AG04450 (cell line): ENCODE measurements at regions not wholly inside any gene's neighbourhood (a gene's known extent, or its start where the extent isn't known, plus 50 kb on each side); places are given as distances from the start of the nearest gene placed in this dataset.
"Not testable (repeated sequence)": the region's sequence is repeated elsewhere in the genome, so short reads cannot be mapped to it uniquely, and the experiment has no call there.

ENCODE experiments used
- CTCF ChIA-PET: fragments of 300-600, 350-600 bp; formaldehyde crosslinking; extraction: SDS; loops from one replicate; lab custom pipeline; 2022; ENCODE audit warnings: antibody characterized with exemption, inconsistent platforms; lab: Charles Lee
- POLR2A ChIA-PET: fragments of 350-600 bp; formaldehyde crosslinking; extraction: SDS; loops from one replicate; lab custom pipeline; 2021; ENCODE audit warnings: antibody characterized with exemption, inconsistent platforms; lab: Yijun Ruan, JAX
- DNase-seq: peaks from one replicate; pipeline ENCODE4 v3.0.0-alpha.2; 2011; ENCODE audit warnings: low read depth, low spot score
- H3K27ac ChIP-seq: one replicate; pipeline ENCODE4 v1.5.1; 2012; ENCODE audit warnings: low read depth, low read length, control low read depth
- H3K27me3 ChIP-seq: one replicate; pipeline ENCODE4 v1.6.0; 2012; ENCODE audit warnings: low read length; ENCODE audit not compliant: control insufficient read depth, insufficient read depth
- H3K4me3 ChIP-seq: 2 replicates; pipeline ENCODE4 v1.5.1; 2011; ENCODE audit warnings: mild to moderate bottlenecking, low read depth, low read length, control low read depth
- H3K9me3 ChIP-seq: 2 replicates; pipeline ENCODE4 v1.5.1; 2012; ENCODE audit warnings: low read length; ENCODE audit not compliant: control insufficient read depth, insufficient read depth
- CTCF ChIP-seq: IDR thresholded peaks from 2 replicates; pipeline ENCODE4 v1.5.1; 2011; ENCODE audit warnings: low read depth, low read length, control low read depth, inconsistent platforms

GRCh38 chrX:129361576-129361975 lies 161.7 kb downstream of the SMARCA1 start:
- no peak for DNase-seq
- Histone ChIP-seq H3K4me3 (no peak overlapping the region), H3K27me3 (no peaks in the 10 kb centered on the region), H3K27ac (no peak overlapping the region), H3K9me3 (no peaks in the 10 kb centered on the region)
- no peak for TF ChIP-seq CTCF
- ChIA-PET CTCF (interaction anchor here (1.2 kb wide), 1 partner anchor 43 kb away, joined by 3 read pairs; no protein-coding TSS in a partner anchor), POLR2A (no interaction called here)

GRCh38 chrX:129360175-129360574 lies 163.1 kb downstream of the SMARCA1 start:
- Histone ChIP-seq H3K9me3 (no peaks in the 10 kb centered on the region), H3K4me3 (no peak overlapping the region), H3K27me3 (no peaks in the 10 kb centered on the region), H3K27ac (no peak overlapping the region)
- DNase-seq, result no peak
- CTCF ChIA-PET, result interaction anchor here (1.0 kb wide), 1 partner anchor 41 kb away, joined by 4 read pairs; no protein-coding TSS in a partner anchor
- POLR2A ChIA-PET, result no interaction called here
- TF ChIP-seq CTCF, result peak; percentile 49

GRCh38 chrX:129359269-129359668 lies 164.0 kb downstream of the SMARCA1 start:
- ChIA-PET CTCF (no interaction called here), POLR2A (no interaction called here)
- DNase-seq, result no peak
- no peak overlapping the region for H3K27ac ChIP-seq
- H3K27me3 ChIP-seq, result no peaks in the 10 kb centered on the region
- no peak for TF ChIP-seq CTCF
- H3K4me3 ChIP-seq, result no peak overlapping the region
- H3K9me3 ChIP-seq, result no peaks in the 10 kb centered on the region

- CTCF ChIA-PET, H3K27ac ChIP-seq, H3K9me3 ChIP-seq, H3K4me3 ChIP-seq, H3K27me3 ChIP-seq, DNase-seq, POLR2A ChIA-PET: not testable (repeated sequence)
These were observed 165.9 kb downstream of the SMARCA1 start for GRCh38 chrX:129357428-129357827.

- ChIA-PET POLR2A (no interaction called here), CTCF (no interaction called here)
- no peak for DNase-seq
- Histone ChIP-seq H3K4me3 (no peak overlapping the region), H3K27me3 (no peaks in the 10 kb centered on the region), H3K27ac (no peak overlapping the region), H3K9me3 (no peaks in the 10 kb centered on the region)
- no peak for TF ChIP-seq CTCF
These were observed 176.0 kb downstream of the SMARCA1 start for GRCh38 chrX:129347291-129347690.

- TF ChIP-seq CTCF, result no peak
- Histone ChIP-seq H3K4me3 (no peak overlapping the region), H3K27ac (no peak overlapping the region), H3K9me3 (no peaks in the 10 kb centered on the region), H3K27me3 (no peaks in the 10 kb centered on the region)
- ChIA-PET POLR2A (no interaction called here), CTCF (no interaction called here)
- no peak for DNase-seq
These were observed 176.7 kb downstream of the SMARCA1 start for GRCh38 chrX:129346574-129346973.

GRCh38 chrX:129337264-129337663 lies 186.0 kb downstream of the SMARCA1 start:
- H3K4me3 ChIP-seq, DNase-seq, H3K27ac ChIP-seq, H3K9me3 ChIP-seq, POLR2A ChIA-PET, CTCF ChIA-PET, H3K27me3 ChIP-seq: not testable (repeated sequence)
